Panc1 (cell line): ENCODE measurements at regions not wholly inside any gene's neighbourhood (a gene's known extent, or its start where the extent isn't known, plus 50 kb on each side); places are given as distances from the start of the nearest gene placed in this dataset.

Experiments used
- ATAC-seq: fragments of 200-7000 bp; cut with Tn5 transposase; 2 replicates; pipeline ENCODE4 v1.9.1; 2020; ENCODE audit warnings: mild to moderate bottlenecking, moderate library complexity
- BruUV-seq: library from RNA; stranded (reverse); fragments of 400-500 nt; replicated peaks from 2 replicates; lab custom pipeline; 2021; lab: Mats Ljungman, UMichigan
- CTCF ChIA-PET: fragments of 300-600 bp; sonication (Branson Sonifier 250); formaldehyde crosslinking; loops from one replicate; lab custom pipeline; 2022; ENCODE audit warnings: antibody characterized with exemption; lab: Charles Lee
- POLR2A ChIA-PET: fragments of 300-600 bp; sonication (Branson Sonifier 250); formaldehyde crosslinking; loops from one replicate; lab custom pipeline; 2022; ENCODE audit warnings: antibody characterized with exemption; lab: Charles Lee
- DNase-seq: peaks from one replicate; pipeline ENCODE4 v3.0.0-alpha.2; 2010; ENCODE audit warnings: low read depth, low spot score
- H3K27ac ChIP-seq: 2 replicates; pipeline ENCODE4 v1.5.1; 2011; ENCODE audit warnings: mild to moderate bottlenecking, low read length, inconsistent platforms
- H3K27me3 ChIP-seq: fragments of 200-500 bp; sonication (Bioruptor generic); 2 replicates; pipeline ENCODE4 v1.6.0; 2014; ENCODE audit warnings: low read length, inconsistent platforms; ENCODE audit not compliant: control insufficient read depth, insufficient read depth
- H3K36me3 ChIP-seq: fragments of 200-500 bp; sonication (Bioruptor generic); 2 replicates; pipeline ENCODE4 v1.5.1; 2014; ENCODE audit warnings: inconsistent platforms, mild to moderate bottlenecking, low read length, moderate library complexity; ENCODE audit not compliant: control insufficient read depth, insufficient read depth
- H3K4me1 ChIP-seq: 2 replicates; pipeline ENCODE4 v1.5.1; 2011; ENCODE audit warnings: inconsistent platforms, mild to moderate bottlenecking, low read length, moderate library complexity; ENCODE audit not compliant: control insufficient read depth, insufficient read depth
- H3K4me3 ChIP-seq, 2 experiments: 2 replicates each; pipeline ENCODE4 v1.5.1; 2011 to 2012; ENCODE audit warnings: low read depth in 2 of 2, low read length in 2 of 2, mild to moderate bottlenecking in 2 of 2, inconsistent platforms in 1 of 2, moderate library complexity in 1 of 2
- H3K9me3 ChIP-seq: fragments of 200-500 bp; sonication (Bioruptor generic); 2 replicates; pipeline ENCODE4 v1.5.1; 2014; ENCODE audit warnings: low read depth, mild to moderate bottlenecking, inconsistent platforms, low read length, moderate library complexity; ENCODE audit not compliant: control insufficient read depth, insufficient read depth
- POLR2AphosphoS5 ChIP-seq: IDR thresholded peaks from 2 replicates; pipeline ENCODE4 v1.6.1; 2012; ENCODE audit warnings: mild to moderate bottlenecking, low read depth, low read length, moderate library complexity
- SIN3A ChIP-seq: IDR thresholded peaks from 2 replicates; pipeline ENCODE4 v1.6.1; 2012; ENCODE audit warnings: low read depth, mild to moderate bottlenecking, low read length, moderate library complexity, borderline replicate concordance; ENCODE audit not compliant: insufficient read depth
- TCF7L2 ChIP-seq: IDR thresholded peaks from 2 replicates; pipeline ENCODE4 v1.6.1; 2011; ENCODE audit warnings: mild to moderate bottlenecking, low read depth, low read length, inconsistent platforms
- in situ Hi-C: cut with HindIII; loops from 2 replicates; pipeline ENCODE4 v1.10.0; 2016; ENCODE audit warnings: low sequenced_read_pairs, low pct_unique_long_range_greater_than_20kb
- intact Hi-C: fragments of 100-400 bp; cut with micrococcal nuclease; formaldehyde crosslinking; loops from one replicate; pipeline ENCODE4 v1.10.0; 2022; ENCODE audit not compliant: unreplicated experiment
- TF ChIP-seq, protein P1 (sequence below), 2 experiments: IDR thresholded peaks; 2 replicates each; pipeline ENCODE4 v1.6.1; 2011 to 2012; ENCODE audit warnings: low read depth in 2 of 2, control low read depth in 1 of 2, low read length in 1 of 2, mild to moderate bottlenecking in 1 of 2, moderate library complexity in 1 of 2; ENCODE audit not compliant: insufficient read depth in 1 of 2
- TF ChIP-seq, protein P2 (sequence below): fragments of 450-650 bp; IDR thresholded peaks from 2 replicates; pipeline ENCODE4 v1.5.1; 2017; ENCODE audit warnings: mild to moderate bottlenecking

DNA sequence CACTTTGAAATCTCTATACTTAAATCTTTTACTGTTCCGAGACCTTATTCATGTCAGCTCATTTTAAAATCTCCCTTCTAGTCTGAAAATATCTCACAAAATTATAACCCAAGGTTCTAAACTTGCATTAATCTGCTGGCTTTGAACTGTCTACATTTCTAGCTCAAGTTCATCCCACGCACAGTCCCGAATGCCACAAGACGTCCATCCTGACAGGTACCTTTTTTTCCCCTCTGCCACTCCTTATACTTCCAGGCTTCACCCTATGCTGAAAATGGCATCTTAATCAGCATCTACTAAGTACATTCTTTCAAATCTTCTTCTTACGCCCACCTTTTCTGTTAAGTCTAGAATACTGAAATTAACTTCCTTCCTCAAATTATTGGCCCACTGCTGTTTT lies 259.2 kb upstream of the GALNTL6 start:
- no peaks in the 10 kb centered on the region for H3K4me1 ChIP-seq
- H3K4me3 ChIP-seq: no peak overlapping the region
- H3K9me3 ChIP-seq: no peaks in the 10 kb centered on the region
- TF ChIP-seq, protein P1, sequence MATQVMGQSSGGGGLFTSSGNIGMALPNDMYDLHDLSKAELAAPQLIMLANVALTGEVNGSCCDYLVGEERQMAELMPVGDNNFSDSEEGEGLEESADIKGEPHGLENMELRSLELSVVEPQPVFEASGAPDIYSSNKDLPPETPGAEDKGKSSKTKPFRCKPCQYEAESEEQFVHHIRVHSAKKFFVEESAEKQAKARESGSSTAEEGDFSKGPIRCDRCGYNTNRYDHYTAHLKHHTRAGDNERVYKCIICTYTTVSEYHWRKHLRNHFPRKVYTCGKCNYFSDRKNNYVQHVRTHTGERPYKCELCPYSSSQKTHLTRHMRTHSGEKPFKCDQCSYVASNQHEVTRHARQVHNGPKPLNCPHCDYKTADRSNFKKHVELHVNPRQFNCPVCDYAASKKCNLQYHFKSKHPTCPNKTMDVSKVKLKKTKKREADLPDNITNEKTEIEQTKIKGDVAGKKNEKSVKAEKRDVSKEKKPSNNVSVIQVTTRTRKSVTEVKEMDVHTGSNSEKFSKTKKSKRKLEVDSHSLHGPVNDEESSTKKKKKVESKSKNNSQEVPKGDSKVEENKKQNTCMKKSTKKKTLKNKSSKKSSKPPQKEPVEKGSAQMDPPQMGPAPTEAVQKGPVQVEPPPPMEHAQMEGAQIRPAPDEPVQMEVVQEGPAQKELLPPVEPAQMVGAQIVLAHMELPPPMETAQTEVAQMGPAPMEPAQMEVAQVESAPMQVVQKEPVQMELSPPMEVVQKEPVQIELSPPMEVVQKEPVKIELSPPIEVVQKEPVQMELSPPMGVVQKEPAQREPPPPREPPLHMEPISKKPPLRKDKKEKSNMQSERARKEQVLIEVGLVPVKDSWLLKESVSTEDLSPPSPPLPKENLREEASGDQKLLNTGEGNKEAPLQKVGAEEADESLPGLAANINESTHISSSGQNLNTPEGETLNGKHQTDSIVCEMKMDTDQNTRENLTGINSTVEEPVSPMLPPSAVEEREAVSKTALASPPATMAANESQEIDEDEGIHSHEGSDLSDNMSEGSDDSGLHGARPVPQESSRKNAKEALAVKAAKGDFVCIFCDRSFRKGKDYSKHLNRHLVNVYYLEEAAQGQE (IDR thresholded peaks at IDR 0.05; ENCODE audit: insufficient read depth in 1 of 2, low read depth in 2 of 2, low read length in 1 of 2): no peak
- TF ChIP-seq, protein P2, sequence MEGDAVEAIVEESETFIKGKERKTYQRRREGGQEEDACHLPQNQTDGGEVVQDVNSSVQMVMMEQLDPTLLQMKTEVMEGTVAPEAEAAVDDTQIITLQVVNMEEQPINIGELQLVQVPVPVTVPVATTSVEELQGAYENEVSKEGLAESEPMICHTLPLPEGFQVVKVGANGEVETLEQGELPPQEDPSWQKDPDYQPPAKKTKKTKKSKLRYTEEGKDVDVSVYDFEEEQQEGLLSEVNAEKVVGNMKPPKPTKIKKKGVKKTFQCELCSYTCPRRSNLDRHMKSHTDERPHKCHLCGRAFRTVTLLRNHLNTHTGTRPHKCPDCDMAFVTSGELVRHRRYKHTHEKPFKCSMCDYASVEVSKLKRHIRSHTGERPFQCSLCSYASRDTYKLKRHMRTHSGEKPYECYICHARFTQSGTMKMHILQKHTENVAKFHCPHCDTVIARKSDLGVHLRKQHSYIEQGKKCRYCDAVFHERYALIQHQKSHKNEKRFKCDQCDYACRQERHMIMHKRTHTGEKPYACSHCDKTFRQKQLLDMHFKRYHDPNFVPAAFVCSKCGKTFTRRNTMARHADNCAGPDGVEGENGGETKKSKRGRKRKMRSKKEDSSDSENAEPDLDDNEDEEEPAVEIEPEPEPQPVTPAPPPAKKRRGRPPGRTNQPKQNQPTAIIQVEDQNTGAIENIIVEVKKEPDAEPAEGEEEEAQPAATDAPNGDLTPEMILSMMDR: no peak
- TF ChIP-seq TCF7L2 (no peak), POLR2AphosphoS5 (no peak), SIN3A (no peak)
- CTCF ChIA-PET: no interaction called here
- DNase-seq (no peak), ATAC-seq (no peak)
- intact Hi-C loops (no loop called here), in situ Hi-C loops (no loop called here)
- POLR2A ChIA-PET: no interaction called here
- H3K27ac ChIP-seq: no peak overlapping the region
- no peaks in the 10 kb centered on the region for H3K36me3 ChIP-seq
- H3K27me3 ChIP-seq: no peaks in the 10 kb centered on the region
- no TSS peak for BruUV-seq

DNA sequence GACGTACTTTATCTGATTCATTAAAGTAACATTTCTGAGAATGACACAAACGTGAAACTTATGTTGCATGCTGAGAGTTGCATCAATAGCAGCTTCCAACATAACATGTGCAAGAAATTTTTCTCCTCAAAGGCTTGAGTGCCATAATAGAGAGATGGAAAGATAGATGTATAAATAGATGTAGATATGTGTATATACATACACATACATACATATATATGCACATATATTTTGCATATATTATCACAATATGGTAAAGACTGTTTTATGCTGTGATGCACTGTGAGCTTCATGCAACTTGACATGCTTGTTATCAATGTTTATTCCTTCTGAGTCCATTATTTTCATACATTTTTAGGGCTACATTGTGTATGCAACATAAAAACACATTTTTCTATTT lies 270.6 kb upstream of the GALNTL6 start:
- in situ Hi-C loops: no loop called here
- no peak for ATAC-seq
- Histone ChIP-seq H3K4me1 (no peaks in the 10 kb centered on the region), H3K36me3 (no peaks in the 10 kb centered on the region), H3K9me3 (no peaks in the 10 kb centered on the region), H3K27me3 (no peaks in the 10 kb centered on the region), H3K27ac (no peak overlapping the region), H3K4me3 (no peak overlapping the region)
- DNase-seq: no peak
- TF ChIP-seq SIN3A (no peak), POLR2AphosphoS5 (no peak), TCF7L2 (no peak)
- TF ChIP-seq, protein P1 (IDR thresholded peaks at IDR 0.05; ENCODE audit: insufficient read depth in 1 of 2, low read depth in 2 of 2, low read length in 1 of 2): no peak
- TF ChIP-seq, protein P2: no peak
- ChIA-PET CTCF (no interaction called here), POLR2A (no interaction called here)
- intact Hi-C loops: no loop called here
- no TSS peak for BruUV-seq
